Aorta (tissue), 5 donors: ENCODE measurements at regions not wholly inside any gene's neighbourhood (a gene's known extent, or its start where the extent isn't known, plus 50 kb on each side); places are given as distances from the start of the nearest gene placed in this dataset.

Experiments used
- ATAC-seq: fragments of 200-7000 bp; cut with Tn5 transposase; one replicate; pipeline ENCODE4 v1.9.1; 2022; ENCODE audit warnings: moderate library complexity; ENCODE audit not compliant: low FRiP score
- DNase-seq, 2 donors: peaks; one replicate each; pipeline ENCODE4 v3.0.0-alpha.2; 2020
- H3K27ac ChIP-seq, 2 donors: one replicate each; pipeline ENCODE4 v1.5.1; 2013; ENCODE audit warnings: low read length in 2 of 2, mild to moderate bottlenecking in 2 of 2, moderate library complexity in 2 of 2, control low read depth in 1 of 2, inconsistent platforms in 1 of 2, low read depth in 1 of 2
- H3K27me3 ChIP-seq, 2 donors: one replicate each; pipeline ENCODE4 v1.6.1; 2013; ENCODE audit warnings: control low read depth in 1 of 2, low read length in 1 of 2, mild to moderate bottlenecking in 1 of 2, moderate library complexity in 1 of 2; ENCODE audit not compliant: insufficient read depth in 2 of 2, control insufficient read depth in 1 of 2
- H3K36me3 ChIP-seq, 2 donors: one replicate each; pipeline ENCODE4 v1.6.1; 2013; ENCODE audit warnings: control low read depth in 1 of 2, low read length in 1 of 2, mild to moderate bottlenecking in 1 of 2; ENCODE audit not compliant: insufficient read depth in 2 of 2, control insufficient read depth in 1 of 2
- H3K4me1 ChIP-seq, 2 donors: one replicate each; pipeline ENCODE4 v1.6.1; 2013; ENCODE audit warnings: low read length in 2 of 2, control low read depth in 1 of 2, mild to moderate bottlenecking in 1 of 2, moderate library complexity in 1 of 2; ENCODE audit not compliant: insufficient read depth in 2 of 2, control insufficient read depth in 1 of 2
- H3K4me3 ChIP-seq, 2 donors: one replicate each; pipeline ENCODE4 v1.5.1; 2013; ENCODE audit warnings: low read length in 2 of 2, control low read depth in 1 of 2, mild to moderate bottlenecking in 1 of 2
- H3K9me3 ChIP-seq: one replicate; pipeline ENCODE4 v1.6.1; 2013; ENCODE audit warnings: mild to moderate bottlenecking, low read length; ENCODE audit not compliant: control insufficient read depth
- WGBS, 2 donors: extraction: QIAGEN DNeasy Blood & Tissue Kit; methylation state at CpG; one replicate each; pipeline ENCODE4 v1.1.7; 2013; 5-methylcytosine and 5-hydroxymethylcytosine counted together
- intact Hi-C, 2 donors: fragments of 100-400 bp; cut with DNase I; formaldehyde crosslinking; loops; one replicate each; pipeline versions ENCODE4 v1.14.2 to v1.15.0; 2022
- donor health status: healthy with polysubstance abuse.
- donor health status: Bipolar disorder and iron deficiency.
- donor health status: DM: no; HTN: no; CAD: no.
- donor health status: DM: no; HTN: no; CAD: no.
- donor health status: DM: yes; HTN: yes; CAD: no.

GRCh38 chr12:105936496-105936895, 202.3 kb downstream of the NUAK1 start:
- Histone ChIP-seq H3K36me3 (no peaks in the 10 kb centered on the region), H3K27me3 (no peaks in the 10 kb centered on the region), H3K27ac (no peak overlapping the region), H3K4me3 (no peak overlapping the region), H3K9me3 (no peaks in the 10 kb centered on the region), H3K4me1 (no peaks in the 10 kb centered on the region)
- ATAC-seq, result no peak
- DNase-seq, result no peak
- WGBS, 2 donors, result 97 to 100% methylated on average over 1 of the region's 1 CpG
- intact Hi-C loops, result no loop called here

GRCh38 chr12:105937009-105937408, 201.7 kb downstream of the NUAK1 start:
- ATAC-seq (no peak), DNase-seq (no peak)
- Histone ChIP-seq H3K4me3 (no peak overlapping the region), H3K27ac (no peak overlapping the region), H3K9me3 (no peaks in the 10 kb centered on the region), H3K4me1 (no peaks in the 10 kb centered on the region), H3K27me3 (no peaks in the 10 kb centered on the region), H3K36me3 (no peaks in the 10 kb centered on the region)
- WGBS, 2 donors, result 76% methylated on average over 1 of the region's 1 CpG
- intact Hi-C loops, result no loop called here

- Histone ChIP-seq H3K36me3 (no peaks in the 10 kb centered on the region), H3K27ac (no peak overlapping the region), H3K9me3 (no peaks in the 10 kb centered on the region), H3K27me3 (no peaks in the 10 kb centered on the region), H3K4me3 (no peak overlapping the region), H3K4me1 (no peaks in the 10 kb centered on the region)
- intact Hi-C loops, result no loop called here
- no peak for DNase-seq
- 71 to 94% methylated on average over 3 of the region's 3 CpGs for WGBS, 2 donors
- no peak for ATAC-seq
Observed at GRCh38 chr12:105939181-105939721, 199.5 kb downstream of the NUAK1 start.

- no peak for ATAC-seq
- Histone ChIP-seq H3K4me3 (no peak overlapping the region), H3K4me1 (no peaks in the 10 kb centered on the region), H3K27ac (no peak overlapping the region), H3K9me3 (no peaks in the 10 kb centered on the region), H3K27me3 (no peaks in the 10 kb centered on the region), H3K36me3 (no peaks in the 10 kb centered on the region)
- intact Hi-C loops, result loop anchor here in 1 of 2 donors (10.0 kb wide), 1 partner anchor 143 kb away; no protein-coding TSS in a partner anchor
- no peak for DNase-seq
- WGBS, 2 donors, result 21 to 29% methylated on average over 1 of the region's 1 CpG
Observed at GRCh38 chr12:105942281-105942680, 196.5 kb downstream of the NUAK1 start.

GRCh38 chr12:105943525-105943924, 195.2 kb downstream of the NUAK1 start:
- no peaks in the 10 kb centered on the region for H3K36me3 ChIP-seq
- ATAC-seq, result no peak
- no peak overlapping the region for H3K27ac ChIP-seq
- intact Hi-C loops, result loop anchor here in 1 of 2 donors (10.0 kb wide), 1 partner anchor 141 kb away; no protein-coding TSS in a partner anchor
- H3K4me1 ChIP-seq, result no peaks in the 10 kb centered on the region
- H3K9me3 ChIP-seq, result no peaks in the 10 kb centered on the region
- H3K27me3 ChIP-seq, result no peaks in the 10 kb centered on the region
- DNase-seq, result no peak
- 88 to 100% methylated on average over 1 of the region's 1 CpG for WGBS, 2 donors
- no peak overlapping the region for H3K4me3 ChIP-seq

- Histone ChIP-seq H3K36me3 (no peaks in the 10 kb centered on the region), H3K9me3 (no peaks in the 10 kb centered on the region), H3K27ac (no peak overlapping the region), H3K27me3 (no peaks in the 10 kb centered on the region), H3K4me3 (no peak overlapping the region), H3K4me1 (peaks cover 0 to 5% of the 10 kb centered on the region in 2 donors)
- intact Hi-C loops, result loop anchor here (5.0 to 10.0 kb wide), 3 partner anchors 82 to 148 kb away; no protein-coding TSS in a partner anchor
- 82 to 88% methylated on average over 1 of the region's 1 CpG for WGBS, 2 donors
- DNase-seq (no peak), ATAC-seq (no peak)
Observed at GRCh38 chr12:105944628-105945027, 194.1 kb downstream of the NUAK1 start.

- 73 to 83% methylated on average over 1 of the region's 1 CpG for WGBS, 2 donors
- no peaks in the 10 kb centered on the region for H3K36me3 ChIP-seq
Observed at GRCh38 chr12:105945880-105946279, 192.9 kb downstream of the NUAK1 start.

GRCh38 chr12:105946493-105946901, 192.3 kb downstream of the NUAK1 start:
- DNase-seq, result peak in 1 of 2 donors; percentile 63
- intact Hi-C loops, result loop anchor here (5.0 to 10.0 kb wide), 3 partner anchors 84 to 146 kb away; no protein-coding TSS in a partner anchor

More at GRCh38 chr12:105945880-105946279, 192.9 kb downstream of the NUAK1 start:
- intact Hi-C loops, result loop anchor here (5.0 to 10.0 kb wide), 3 partner anchors 84 to 146 kb away; no protein-coding TSS in a partner anchor
- Histone ChIP-seq H3K27ac (no peak overlapping the region), H3K4me1 (peaks cover under 1 to 5% of the 10 kb centered on the region in 2 donors), H3K27me3 (no peaks in the 10 kb centered on the region), H3K9me3 (no peaks in the 10 kb centered on the region), H3K4me3 (no peak overlapping the region)
- ATAC-seq (no peak), DNase-seq (no peak)

GRCh38 chr12:105947906-105948305, 190.8 kb downstream of the NUAK1 start:
- DNase-seq (peak in 1 of 2 donors; percentile 51), ATAC-seq (peak; percentile 64)
- Histone ChIP-seq H3K36me3 (no peaks in the 10 kb centered on the region), H3K4me3 (no peak overlapping the region), H3K27ac (peak overlapping the region; percentile 76 to 91), H3K27me3 (no peaks in the 10 kb centered on the region), H3K4me1 (peaks cover 2 to 12% of the 10 kb centered on the region in 2 donors), H3K9me3 (no peaks in the 10 kb centered on the region)
- WGBS, 2 donors, result 4 to 16% methylated on average over 5 of the region's 5 CpGs
- intact Hi-C loops, result loop anchor here (2.0 to 10.0 kb wide), 4 partner anchors 86 to 189 kb away; no protein-coding TSS in a partner anchor

More at GRCh38 chr12:105946493-105946901, 192.3 kb downstream of the NUAK1 start:
- H3K36me3 ChIP-seq, result no peaks in the 10 kb centered on the region
- H3K4me3 ChIP-seq, result no peak overlapping the region
- no peak overlapping the region for H3K27ac ChIP-seq
- peak; percentile 33 for ATAC-seq
- WGBS, 2 donors, result 71 to 79% methylated on average over 2 of the region's 2 CpGs
- peaks cover 2 to 10% of the 10 kb centered on the region in 2 donors for H3K4me1 ChIP-seq
- no peaks in the 10 kb centered on the region for H3K27me3 ChIP-seq
- H3K9me3 ChIP-seq, result no peaks in the 10 kb centered on the region
